GM12878 (cell line): ENCODE measurements at regions not wholly inside any gene's neighbourhood (a gene's known extent, or its start where the extent isn't known, plus 50 kb on each side); places are given as distances from the start of the nearest gene placed in this dataset.

Source experiments
- CHD4 ChIP-seq: fragments of 200-600 bp; sonication (generic); IDR thresholded peaks from 2 replicates; pipeline ENCODE4 v1.6.1; 2016; ENCODE audit warnings: mild to moderate bottlenecking
- HDGF ChIP-seq: fragments of 450-650 bp; IDR thresholded peaks from 2 replicates; pipeline ENCODE4 v1.6.1; 2016; ENCODE audit warnings: antibody characterized with exemption
- TCF12 ChIP-seq: IDR thresholded peaks from 2 replicates; pipeline ENCODE4 v1.6.1; 2011; ENCODE audit warnings: low read depth, mild to moderate bottlenecking, low read length

DNA sequence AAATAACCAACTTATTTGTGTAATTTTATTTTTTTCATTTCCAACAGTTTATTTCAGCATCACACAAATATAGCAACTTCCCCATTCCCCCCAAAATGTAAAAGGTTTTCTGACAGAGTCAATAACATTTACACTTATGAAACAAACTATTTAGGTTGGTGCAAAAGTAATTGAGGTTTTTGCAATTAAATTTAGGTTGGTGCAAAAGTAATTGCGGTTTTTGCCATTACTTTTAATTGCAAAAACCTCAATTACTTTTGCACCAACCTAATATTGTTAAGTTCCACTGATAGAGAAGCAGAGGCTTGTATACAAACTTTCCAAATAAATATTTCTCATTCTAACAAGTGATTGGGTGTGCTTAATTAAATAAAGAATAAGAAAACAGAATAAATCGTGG, 270.9 kb upstream of the DUSP10 start:
- TF ChIP-seq TCF12 (no peak), CHD4 (no peak), HDGF (no peak)
